H1 (cell line): ENCODE measurements at regions not wholly inside any gene's neighbourhood (a gene's known extent, or its start where the extent isn't known, plus 50 kb on each side); places are given as distances from the start of the nearest gene placed in this dataset.

Experiments
- CTCF ChIA-PET: fragments of 300-600 bp; sonication (Branson Sonifier 250); formaldehyde crosslinking; loops from one replicate; lab custom pipeline; 2021; ENCODE audit not compliant: partially characterized antibody; lab: Charles Lee
- POLR2A ChIA-PET: fragments of 300-600 bp; sonication (Branson Sonifier 250); formaldehyde crosslinking; loops from one replicate; lab custom pipeline; 2021; ENCODE audit warnings: inconsistent platforms; ENCODE audit not compliant: partially characterized antibody; lab: Charles Lee
- DNase-seq, 2 experiments: peaks; one replicate each; pipeline versions ENCODE4 v3.0.0 to v3.0.0-alpha.2; 2010 to 2022; ENCODE audit warnings: low spot score in 2 of 2, low read depth in 1 of 2, mixed read lengths in 1 of 2
- FAIRE-seq: peaks from 2 replicates; lab custom pipeline; 2011; peaks lifted over from hg19 to GRCh38; lab: Jason Lieb, UNC
- H2AFZ ChIP-seq: 2 replicates; pipeline ENCODE4 v1.8.1; 2012; ENCODE audit warnings: low read length, inconsistent platforms
- H2AK5ac ChIP-seq: 2 replicates; pipeline ENCODE4 v1.6.1; 2013; ENCODE audit warnings: low read depth, low read length
- H2BK120ac ChIP-seq: replicated peaks from 2 replicates; pipeline ENCODE3; 2013; ENCODE audit warnings: low read depth, low read length, inconsistent platforms
- H2BK12ac ChIP-seq: 2 replicates; pipeline ENCODE4 v1.6.1; 2013; ENCODE audit warnings: low read depth, low read length
- H2BK15ac ChIP-seq: 2 replicates; pipeline ENCODE4 v1.6.1; 2013; ENCODE audit warnings: low read length
- H2BK20ac ChIP-seq: 2 replicates; pipeline ENCODE4 v1.6.1; 2013; ENCODE audit warnings: low read length
- H2BK5ac ChIP-seq: 2 replicates; pipeline ENCODE4 v1.6.1; 2013; ENCODE audit warnings: low read depth, low read length
- H3K14ac ChIP-seq: 2 replicates; pipeline ENCODE4 v1.6.1; 2013; ENCODE audit warnings: inconsistent platforms; ENCODE audit not compliant: insufficient read length
- H3K18ac ChIP-seq: 2 replicates; pipeline ENCODE4 v1.6.1; 2013; ENCODE audit warnings: low read length; ENCODE audit errors: extremely low read depth
- H3K23ac ChIP-seq: 2 replicates; pipeline ENCODE4 v1.6.1; 2013; ENCODE audit warnings: inconsistent platforms; ENCODE audit not compliant: insufficient read length
- H3K23me2 ChIP-seq: 2 replicates; pipeline ENCODE4 v1.6.1; 2013; ENCODE audit warnings: low read depth, low read length
- H3K27ac ChIP-seq: 2 replicates; pipeline ENCODE4 v1.6.1; 2011; ENCODE audit warnings: low read depth, low read length, inconsistent platforms
- H3K27me3 ChIP-seq, 4 experiments: replicated peaks in 1 of 4; 1 replicate in 1 of 4; 2 replicates in 3 of 4; pipeline versions ENCODE4 v1.6.1 to v1.8.1; 2011 to 2013; ENCODE audit warnings: low read length in 3 of 4, mild to moderate bottlenecking in 3 of 4, inconsistent platforms in 2 of 4, mixed read lengths in 2 of 4, moderate library complexity in 1 of 4; ENCODE audit not compliant: control insufficient read depth in 3 of 4, insufficient read depth in 3 of 4; ENCODE audit errors: extremely low read depth in 1 of 4
- H3K36me3 ChIP-seq, 4 experiments: 2 replicates each; pipeline versions ENCODE4 v1.6.1 to v1.8.1; 2011 to 2013; ENCODE audit warnings: mild to moderate bottlenecking in 4 of 4, low read length in 3 of 4, moderate library complexity in 2 of 4, control low read depth in 1 of 4, inconsistent platforms in 1 of 4; ENCODE audit not compliant: insufficient read depth in 4 of 4, control insufficient read depth in 2 of 4
- H3K4ac ChIP-seq: replicated peaks from 2 replicates; pipeline ENCODE3; 2013; ENCODE audit warnings: low read length, low read depth, mixed read lengths, inconsistent platforms; ENCODE audit not compliant: insufficient read length
- H3K4me1 ChIP-seq, 4 experiments: replicated peaks in 1 of 4; 1 replicate in 1 of 4; 2 replicates in 3 of 4; pipeline versions ENCODE4 v1.6.1 to v1.8.1; 2011 to 2013; ENCODE audit warnings: low read length in 3 of 4, inconsistent platforms in 2 of 4, mixed read lengths in 1 of 4; ENCODE audit not compliant: insufficient read depth in 4 of 4, control insufficient read depth in 3 of 4
- H3K4me2 ChIP-seq, 2 experiments: 2 replicates each; pipeline versions ENCODE4 v1.6.1 to v1.8.1; 2011 to 2013; ENCODE audit warnings: low read depth in 2 of 2, low read length in 2 of 2, control low read depth in 1 of 2, inconsistent platforms in 1 of 2, mild to moderate bottlenecking in 1 of 2; ENCODE audit not compliant: insufficient read depth in 1 of 2
- H3K4me3 ChIP-seq, 4 experiments: fragments of 200-600, 300-600 bp in 1 of 4; sonication (generic), shearing (Covaris generic), sonication (Bioruptor Twin) in 1 of 4; 2 replicates each; pipeline versions ENCODE4 v1.5.1 to v1.8.1; 2011 to 2016; ENCODE audit warnings: low read length in 4 of 4, low read depth in 3 of 4, control low read depth in 2 of 4, inconsistent platforms in 2 of 4, mild to moderate bottlenecking in 2 of 4, mixed read lengths in 1 of 4, moderate library complexity in 1 of 4; ENCODE audit not compliant: insufficient read depth in 2 of 4; ENCODE audit errors: extremely low read depth in 1 of 4
- H3K56ac ChIP-seq: replicated peaks from 2 replicates; pipeline ENCODE3; 2013; ENCODE audit warnings: low read depth, mild to moderate bottlenecking, mixed read lengths, low read length, inconsistent platforms; ENCODE audit not compliant: insufficient read length
- H3K79me1 ChIP-seq: 2 replicates; pipeline ENCODE4 v1.6.1; 2013; ENCODE audit warnings: low read depth, low read length, control low read depth
- H3K79me2 ChIP-seq, 2 experiments: 2 replicates each; pipeline versions ENCODE4 v1.6.1 to v1.8.1; 2012 to 2013; ENCODE audit warnings: low read length in 2 of 2, mild to moderate bottlenecking in 2 of 2, inconsistent platforms in 1 of 2; ENCODE audit not compliant: insufficient read depth in 2 of 2, control insufficient read depth in 1 of 2
- H3K9ac ChIP-seq, 4 experiments: replicated peaks in 1 of 4; 1 replicate in 1 of 4; 2 replicates in 3 of 4; pipeline versions ENCODE4 v1.6.1 to v1.8.1; 2011 to 2013; ENCODE audit warnings: low read depth in 3 of 4, low read length in 3 of 4, control low read depth in 2 of 4, mild to moderate bottlenecking in 2 of 4, moderate library complexity in 2 of 4, inconsistent platforms in 1 of 4; ENCODE audit errors: extremely low read depth in 1 of 4
- H3K9me3 ChIP-seq, 2 experiments: 2 replicates each; pipeline versions ENCODE4 v1.6.1 to v1.8.1; 2012 to 2013; ENCODE audit warnings: mild to moderate bottlenecking in 2 of 2, moderate library complexity in 2 of 2, control low read depth in 1 of 2, inconsistent platforms in 1 of 2, low read depth in 1 of 2, low read length in 1 of 2, mixed read lengths in 1 of 2; ENCODE audit not compliant: insufficient read depth in 2 of 2
- H4K20me1 ChIP-seq, 2 experiments: replicated peaks in 1 of 2; 2 replicates each; pipeline versions ENCODE3 to v1.8.1; 2011 to 2013; ENCODE audit warnings: inconsistent platforms in 2 of 2, low read length in 2 of 2, mild to moderate bottlenecking in 1 of 2; ENCODE audit not compliant: insufficient read depth in 2 of 2, control insufficient read depth in 1 of 2
- H4K5ac ChIP-seq: 2 replicates; pipeline ENCODE4 v1.6.1; 2013; ENCODE audit warnings: low read length, low read depth, mixed read lengths, inconsistent platforms; ENCODE audit not compliant: insufficient read length
- H4K8ac ChIP-seq: 2 replicates; pipeline ENCODE4 v1.8.0; 2013; ENCODE audit warnings: mild to moderate bottlenecking, moderate library complexity, low read length, inconsistent platforms; ENCODE audit not compliant: insufficient read depth; ENCODE audit errors: extremely low read depth
- H4K91ac ChIP-seq: replicated peaks from 2 replicates; pipeline ENCODE3; 2013; ENCODE audit warnings: low read length, mixed read lengths, inconsistent platforms; ENCODE audit not compliant: insufficient read length
- CHD7 ChIP-seq: fragments of 300-600 bp; sonication (generic); IDR thresholded peaks from 2 replicates; pipeline ENCODE4 v1.7.1; 2012; ENCODE audit warnings: low read length, moderate library complexity, mild to moderate bottlenecking, inconsistent platforms; ENCODE audit not compliant: insufficient replicate concordance
- WGBS, 2 experiments: shearing (Covaris generic) in 1 of 2; methylation state at CpG; one replicate each; pipeline versions ENCODE4 v1.1.6 to v1.1.7; 2013 to 2015; ENCODE audit warnings: low lambda C conversion rate in 2 of 2, mixed read lengths in 2 of 2, inconsistent platforms in 1 of 2, low coverage in 1 of 2, missing lambda C conversion rate in 1 of 2; ENCODE audit not compliant: insufficient replicate concordance in 2 of 2, insufficient coverage in 1 of 2, insufficient read length in 1 of 2; ENCODE audit errors: extremely low coverage in 1 of 2, missing lambda C conversion rate in 1 of 2; 5-methylcytosine and 5-hydroxymethylcytosine counted together

- no peak overlapping the region for H2BK5ac ChIP-seq
- no peak overlapping the region for H3K4me2 ChIP-seq
- no peak for DNase-seq
- no peak overlapping the region for H3K9ac ChIP-seq
- no peak overlapping the region for H3K18ac ChIP-seq
- H3K4ac ChIP-seq, result no peak overlapping the region
- H3K9me3 ChIP-seq, result no peaks in the 10 kb centered on the region
- H3K27ac ChIP-seq, result no peak overlapping the region
- H3K4me3 ChIP-seq, result no peak overlapping the region
- 85% methylated on average over 3 of the region's 3 CpGs; no CpG with 5 or more reads in 1 of the 2 experiments for WGBS, 2 experiments
- no peak overlapping the region for H2BK12ac ChIP-seq
- H2AK5ac ChIP-seq, result no peak overlapping the region
- no peaks in the 10 kb centered on the region for H3K23me2 ChIP-seq
- H2BK20ac ChIP-seq, result no peak overlapping the region
- no peaks in the 10 kb centered on the region for H3K36me3 ChIP-seq
- H3K27me3 ChIP-seq, result no peaks in the 10 kb centered on the region
- POLR2A ChIA-PET, result no interaction called here
- no peak overlapping the region for H4K91ac ChIP-seq
- H2BK15ac ChIP-seq, result no peak overlapping the region
- no peak for FAIRE-seq
- H2BK120ac ChIP-seq, result no peak overlapping the region
- no peak overlapping the region for H3K56ac ChIP-seq
- no peak overlapping the region for H3K14ac ChIP-seq
- no peak overlapping the region for H3K23ac ChIP-seq
- H4K5ac ChIP-seq, result no peak overlapping the region
- no peak overlapping the region for H2AFZ ChIP-seq
- H4K8ac ChIP-seq, result no peak overlapping the region
- H3K4me1 ChIP-seq, result no peaks in the 10 kb centered on the region
- no peaks in the 10 kb centered on the region for H4K20me1 ChIP-seq
- CTCF ChIA-PET, result interaction anchor here (1.9 kb wide), 1 partner anchor 14 kb away, joined by 4 read pairs; no protein-coding TSS in a partner anchor
- no peaks in the 10 kb centered on the region for H3K79me2 ChIP-seq
- H3K79me1 ChIP-seq, result no peaks in the 10 kb centered on the region
- no peak for TF ChIP-seq CHD7
Observed at GRCh38 chr13:61812286-61812685, 396.6 kb upstream of the PCDH20 start.
